B cell (primary cell): ENCODE measurements at regions not wholly inside any gene's neighbourhood (a gene's known extent, or its start where the extent isn't known, plus 50 kb on each side); places are given as distances from the start of the nearest gene placed in this dataset.

Experiments used
- ATAC-seq: fragments of 200-7000 bp; cut with Tn5 transposase; one replicate; pipeline ENCODE4 v1.10.0; 2021; ENCODE audit warnings: low read depth, mild to moderate bottlenecking, moderate number of reproducible peaks, moderate library complexity
- CTCF ChIA-PET: fragments of 350-600 bp; sonication (Branson Sonifier 250); formaldehyde crosslinking; loops from one replicate; lab custom pipeline; 2021; ENCODE audit warnings: antibody characterized with exemption, inconsistent platforms; lab: Charles Lee
- POLR2A ChIA-PET: fragments of 350-600 bp; sonication (Branson Sonifier 250); formaldehyde crosslinking; loops from one replicate; lab custom pipeline; 2021; ENCODE audit warnings: antibody characterized with exemption; lab: Charles Lee
- DNase-seq: peaks from one replicate; pipeline ENCODE4 v3.0.0; 2013
- H2AFZ ChIP-seq: 2 replicates; pipeline ENCODE4 v1.6.1; 2012; ENCODE audit warnings: mild to moderate bottlenecking, low read depth, low read length; ENCODE audit not compliant: insufficient read depth, poor library complexity, severe bottlenecking
- H3K27ac ChIP-seq, 2 donors: 1 replicate in 1 of 2; 2 replicates in 1 of 2; pipeline ENCODE4 v1.5.1; 2012 to 2013; ENCODE audit warnings: low read length in 2 of 2, mild to moderate bottlenecking in 2 of 2, moderate library complexity in 1 of 2
- H3K27me3 ChIP-seq, 4 experiments: fragments of 200-600 bp in 1 of 4; sonication (generic) in 1 of 4; replicated peaks in 1 of 4; 1 replicate in 2 of 4; 2 replicates in 2 of 4; pipeline versions ENCODE4 v1.6.1 to v1.7.0; 2013 to 2016; ENCODE audit warnings: low read length in 3 of 4, mild to moderate bottlenecking in 2 of 4, mixed read lengths in 1 of 4, moderate library complexity in 1 of 4; ENCODE audit not compliant: insufficient read depth in 4 of 4, control insufficient read depth in 3 of 4; ENCODE audit errors: control extremely low read depth in 1 of 4
- H3K36me3 ChIP-seq, 2 experiments: replicated peaks in 1 of 2; 1 replicate in 1 of 2; 2 replicates in 1 of 2; pipeline versions ENCODE4 v1.6.1 to v1.7.1; 2013; ENCODE audit warnings: low read length in 1 of 2; ENCODE audit not compliant: insufficient read depth in 2 of 2, control insufficient read depth in 1 of 2; ENCODE audit errors: control extremely low read depth in 1 of 2, extremely low read depth in 1 of 2
- H3K4me1 ChIP-seq, 2 donors: fragments of 200-600 bp in 1 of 2; sonication (generic) in 1 of 2; 1 replicate in 1 of 2; 2 replicates in 1 of 2; pipeline versions ENCODE4 v1.5.1 to v1.6.1; 2013 to 2017; ENCODE audit warnings: low read length in 2 of 2; ENCODE audit not compliant: control insufficient read depth in 2 of 2, insufficient read depth in 2 of 2
- H3K4me2 ChIP-seq: replicated peaks from 2 replicates; pipeline ENCODE3; 2012; ENCODE audit warnings: mild to moderate bottlenecking, low read depth, low read length; ENCODE audit not compliant: poor library complexity, severe bottlenecking
- H3K4me3 ChIP-seq, 5 experiments: fragments of 200-600 bp in 1 of 5; sonication (generic) in 1 of 5; 1 replicate in 3 of 5; 2 replicates in 2 of 5; pipeline versions ENCODE4 v1.5.1 to v1.7.0; 2011 to 2016; ENCODE audit warnings: low read length in 4 of 5, mild to moderate bottlenecking in 4 of 5, low read depth in 2 of 5, control low read depth in 1 of 5, moderate library complexity in 1 of 5; ENCODE audit not compliant: insufficient read depth in 1 of 5; ENCODE audit errors: control extremely low read depth in 1 of 5, extremely low read depth in 1 of 5
- H3K79me2 ChIP-seq: fragments of 200-600 bp; sonication (generic); one replicate; pipeline ENCODE4 v1.6.0; 2016; ENCODE audit warnings: low read length; ENCODE audit not compliant: control insufficient read depth, insufficient read depth
- H3K9ac ChIP-seq: fragments of 200-600 bp; sonication (generic); 2 replicates; pipeline ENCODE4 v1.6.1; 2017; ENCODE audit warnings: mild to moderate bottlenecking, low read length, moderate library complexity
- H3K9me3 ChIP-seq, 3 donors: one replicate each; pipeline versions ENCODE4 v1.6.1 to v1.7.1; 2013; ENCODE audit warnings: low read length in 2 of 3; ENCODE audit not compliant: control insufficient read depth in 2 of 3, insufficient read depth in 1 of 3; ENCODE audit errors: control extremely low read depth in 1 of 3
- H4K20me1 ChIP-seq: 2 replicates; pipeline ENCODE4 v1.6.0; 2012; ENCODE audit warnings: mild to moderate bottlenecking, low read length; ENCODE audit not compliant: insufficient read depth, control insufficient read depth, poor library complexity, severe bottlenecking
- H3K27ac Mint-ChIP-seq: one replicate; pipeline ENCODE4 v1.8.0; 2021; ENCODE audit warnings: mixed read lengths
- H3K27me3 Mint-ChIP-seq: one replicate; pipeline ENCODE4 v1.8.0; 2021; ENCODE audit warnings: mixed read lengths
- H3K4me1 Mint-ChIP-seq: one replicate; pipeline ENCODE4 v1.8.0; 2021; ENCODE audit warnings: mixed read lengths
- H3K4me3 Mint-ChIP-seq: one replicate; pipeline ENCODE4 v1.8.0; 2021; ENCODE audit warnings: mixed read lengths
- H3K9me3 Mint-ChIP-seq: one replicate; pipeline ENCODE4 v1.8.0; 2022; ENCODE audit warnings: mixed read lengths; ENCODE audit not compliant: insufficient read depth
- CTCF ChIP-seq: fragments of 200-600 bp; IDR thresholded peaks from one replicate; pipeline ENCODE4 v1.8.0; 2022; ENCODE audit warnings: antibody characterized with exemption, mild to moderate bottlenecking
- EZH2 ChIP-seq: IDR thresholded peaks from 2 replicates; pipeline ENCODE4 v1.6.1; 2012; ENCODE audit warnings: borderline replicate concordance, low read depth, mild to moderate bottlenecking, moderate library complexity, low read length; ENCODE audit not compliant: insufficient read depth, poor library complexity, severe bottlenecking
- WGBS: methylation state at CpG from one replicate; pipeline ENCODE4 v1.1.5; 2013; ENCODE audit warnings: missing lambda C conversion rate; ENCODE audit not compliant: insufficient coverage; 5-methylcytosine and 5-hydroxymethylcytosine counted together
- intact Hi-C: fragments of 100-400 bp; cut with micrococcal nuclease; formaldehyde crosslinking; loops from one replicate; pipeline ENCODE4 v1.10.0; 2022

GRCh38 chr1:189726806-189727205 is 750.9 kb downstream of the BRINP3 start:
- peaks cover 1% of the 10 kb centered on the region for H3K9me3 Mint-ChIP-seq
- ATAC-seq (no peak), DNase-seq (no peak)
- H3K27me3 Mint-ChIP-seq = no peaks in the 10 kb centered on the region
- no peak overlapping the region for H2AFZ ChIP-seq
- ChIA-PET POLR2A (no interaction called here), CTCF (no interaction called here)
- no peak overlapping the region for H3K4me3 ChIP-seq
- H3K9me3 ChIP-seq = peaks cover 0 to 6% (median 1%) of the 10 kb centered on the region in 3 donors
- no peak overlapping the region for H3K4me3 Mint-ChIP-seq
- no peak overlapping the region for H3K27ac Mint-ChIP-seq
- no peaks in the 10 kb centered on the region for H3K4me1 Mint-ChIP-seq
- no peaks in the 10 kb centered on the region for H3K4me1 ChIP-seq
- no peak overlapping the region for H3K27ac ChIP-seq
- no peaks in the 10 kb centered on the region for H4K20me1 ChIP-seq
- H3K27me3 ChIP-seq = no peaks in the 10 kb centered on the region
- no peak overlapping the region for H3K4me2 ChIP-seq
- WGBS = 91% methylated on average over 4 of the region's 4 CpGs
- intact Hi-C loops = no loop called here
- TF ChIP-seq EZH2 (no peak), CTCF (no peak)
- H3K36me3 ChIP-seq = no peaks in the 10 kb centered on the region
- H3K9ac ChIP-seq = no peak overlapping the region
- H3K79me2 ChIP-seq = no peaks in the 10 kb centered on the region

- H3K79me2 ChIP-seq = no peaks in the 10 kb centered on the region
- intact Hi-C loops = no loop called here
- no peak overlapping the region for H3K9ac ChIP-seq
- H3K27me3 Mint-ChIP-seq = no peaks in the 10 kb centered on the region
- H2AFZ ChIP-seq = no peak overlapping the region
- CTCF ChIA-PET = no interaction called here
- no peaks in the 10 kb centered on the region for H3K4me1 ChIP-seq
- H3K4me1 Mint-ChIP-seq = no peaks in the 10 kb centered on the region
- H4K20me1 ChIP-seq = no peaks in the 10 kb centered on the region
- POLR2A ChIA-PET = no interaction called here
- H3K27ac Mint-ChIP-seq = no peak overlapping the region
- no peak overlapping the region for H3K4me2 ChIP-seq
- H3K4me3 Mint-ChIP-seq = no peak overlapping the region
- TF ChIP-seq EZH2 (no peak), CTCF (no peak)
- no peak for DNase-seq
- no peak for ATAC-seq
- peaks cover 3% of the 10 kb centered on the region for H3K9me3 Mint-ChIP-seq
- peaks cover 0 to 2% (median 0%) of the 10 kb centered on the region in 3 donors for H3K9me3 ChIP-seq
- no peaks in the 10 kb centered on the region for H3K27me3 ChIP-seq
- H3K36me3 ChIP-seq = no peaks in the 10 kb centered on the region
- H3K4me3 ChIP-seq = no peak overlapping the region
- no peak overlapping the region for H3K27ac ChIP-seq
Measured at GRCh38 chr1:189751311-189751710, 726.4 kb downstream of the BRINP3 start.
